ENCODE measurements at regions not wholly inside any gene's neighbourhood (a gene's known extent, or its start where the extent isn't known, plus 50 kb on each side); places are given as distances from the start of the nearest gene placed in this dataset.

DNA sequence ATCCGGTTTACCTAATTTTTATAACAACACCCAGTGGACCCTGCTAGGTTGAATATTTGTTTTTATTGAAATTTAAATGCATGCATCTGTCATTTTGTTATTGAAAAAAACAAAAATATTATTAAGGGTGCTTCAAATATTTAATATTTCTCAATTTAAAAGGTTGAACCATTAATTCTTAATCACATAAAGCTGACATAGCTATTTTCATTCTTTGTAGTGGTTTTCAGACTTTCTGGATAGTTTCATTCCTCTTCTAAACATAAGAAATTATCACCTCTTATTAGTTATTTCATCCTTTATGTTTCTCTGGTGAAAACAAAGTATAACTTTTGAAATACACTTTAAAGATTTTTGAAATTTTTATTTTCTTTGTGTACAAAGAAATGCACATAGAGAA is 369.9 kb upstream of the PLSCR5 start:
- TF ChIP-seq, protein P1, sequence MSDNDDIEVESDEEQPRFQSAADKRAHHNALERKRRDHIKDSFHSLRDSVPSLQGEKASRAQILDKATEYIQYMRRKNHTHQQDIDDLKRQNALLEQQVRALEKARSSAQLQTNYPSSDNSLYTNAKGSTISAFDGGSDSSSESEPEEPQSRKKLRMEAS (IDR thresholded peaks at IDR 0.05) = no peak
- TF ChIP-seq, protein P2, sequence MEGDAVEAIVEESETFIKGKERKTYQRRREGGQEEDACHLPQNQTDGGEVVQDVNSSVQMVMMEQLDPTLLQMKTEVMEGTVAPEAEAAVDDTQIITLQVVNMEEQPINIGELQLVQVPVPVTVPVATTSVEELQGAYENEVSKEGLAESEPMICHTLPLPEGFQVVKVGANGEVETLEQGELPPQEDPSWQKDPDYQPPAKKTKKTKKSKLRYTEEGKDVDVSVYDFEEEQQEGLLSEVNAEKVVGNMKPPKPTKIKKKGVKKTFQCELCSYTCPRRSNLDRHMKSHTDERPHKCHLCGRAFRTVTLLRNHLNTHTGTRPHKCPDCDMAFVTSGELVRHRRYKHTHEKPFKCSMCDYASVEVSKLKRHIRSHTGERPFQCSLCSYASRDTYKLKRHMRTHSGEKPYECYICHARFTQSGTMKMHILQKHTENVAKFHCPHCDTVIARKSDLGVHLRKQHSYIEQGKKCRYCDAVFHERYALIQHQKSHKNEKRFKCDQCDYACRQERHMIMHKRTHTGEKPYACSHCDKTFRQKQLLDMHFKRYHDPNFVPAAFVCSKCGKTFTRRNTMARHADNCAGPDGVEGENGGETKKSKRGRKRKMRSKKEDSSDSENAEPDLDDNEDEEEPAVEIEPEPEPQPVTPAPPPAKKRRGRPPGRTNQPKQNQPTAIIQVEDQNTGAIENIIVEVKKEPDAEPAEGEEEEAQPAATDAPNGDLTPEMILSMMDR (IDR thresholded peaks at IDR 0.05 in 2 of 3, conservative IDR thresholded peaks at IDR 0.05 in 1 of 3; ENCODE audit: borderline replicate concordance in 1 of 3, insufficient read depth in 1 of 3, low read depth in 2 of 3, low read length in 2 of 3) = no peak
- TF ChIP-seq POLR2AphosphoS5 (IDR thresholded peaks at IDR 0.05; ENCODE audit: low read depth, low read length) = no peak
- no peak for TF ChIP-seq SP1 (IDR thresholded peaks at IDR 0.05; ENCODE audit: low read depth)
- no peak for TF ChIP-seq CBX3 (IDR thresholded peaks at IDR 0.05; ENCODE audit: low read depth)
- TF ChIP-seq, protein P3, sequence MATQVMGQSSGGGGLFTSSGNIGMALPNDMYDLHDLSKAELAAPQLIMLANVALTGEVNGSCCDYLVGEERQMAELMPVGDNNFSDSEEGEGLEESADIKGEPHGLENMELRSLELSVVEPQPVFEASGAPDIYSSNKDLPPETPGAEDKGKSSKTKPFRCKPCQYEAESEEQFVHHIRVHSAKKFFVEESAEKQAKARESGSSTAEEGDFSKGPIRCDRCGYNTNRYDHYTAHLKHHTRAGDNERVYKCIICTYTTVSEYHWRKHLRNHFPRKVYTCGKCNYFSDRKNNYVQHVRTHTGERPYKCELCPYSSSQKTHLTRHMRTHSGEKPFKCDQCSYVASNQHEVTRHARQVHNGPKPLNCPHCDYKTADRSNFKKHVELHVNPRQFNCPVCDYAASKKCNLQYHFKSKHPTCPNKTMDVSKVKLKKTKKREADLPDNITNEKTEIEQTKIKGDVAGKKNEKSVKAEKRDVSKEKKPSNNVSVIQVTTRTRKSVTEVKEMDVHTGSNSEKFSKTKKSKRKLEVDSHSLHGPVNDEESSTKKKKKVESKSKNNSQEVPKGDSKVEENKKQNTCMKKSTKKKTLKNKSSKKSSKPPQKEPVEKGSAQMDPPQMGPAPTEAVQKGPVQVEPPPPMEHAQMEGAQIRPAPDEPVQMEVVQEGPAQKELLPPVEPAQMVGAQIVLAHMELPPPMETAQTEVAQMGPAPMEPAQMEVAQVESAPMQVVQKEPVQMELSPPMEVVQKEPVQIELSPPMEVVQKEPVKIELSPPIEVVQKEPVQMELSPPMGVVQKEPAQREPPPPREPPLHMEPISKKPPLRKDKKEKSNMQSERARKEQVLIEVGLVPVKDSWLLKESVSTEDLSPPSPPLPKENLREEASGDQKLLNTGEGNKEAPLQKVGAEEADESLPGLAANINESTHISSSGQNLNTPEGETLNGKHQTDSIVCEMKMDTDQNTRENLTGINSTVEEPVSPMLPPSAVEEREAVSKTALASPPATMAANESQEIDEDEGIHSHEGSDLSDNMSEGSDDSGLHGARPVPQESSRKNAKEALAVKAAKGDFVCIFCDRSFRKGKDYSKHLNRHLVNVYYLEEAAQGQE (IDR thresholded peaks at IDR 0.05; ENCODE audit: low read depth) = no peak
- no peak for TF ChIP-seq SRF (IDR thresholded peaks at IDR 0.05; ENCODE audit: low read depth)
- TF ChIP-seq TCF7L2 (IDR thresholded peaks at IDR 0.05; ENCODE audit: borderline replicate concordance, extremely low read depth, insufficient read depth, insufficient read length) = no peak
- TF ChIP-seq EZH2phosphoT487 (IDR thresholded peaks at IDR 0.05; ENCODE audit: borderline replicate concordance) = no peak
- TF ChIP-seq POLR2A (IDR thresholded peaks at IDR 0.05; ENCODE audit: borderline replicate concordance, extremely low read depth, insufficient read depth, insufficient read length) = no peak
- TF ChIP-seq CEBPB (IDR thresholded peaks at IDR 0.05; ENCODE audit: low read depth) = no peak
- no peak for TF ChIP-seq EZH2 (IDR thresholded peaks at IDR 0.05)
